ES-I3 (cell line): ENCODE measurements at regions not wholly inside any gene's neighbourhood (a gene's known extent, or its start where the extent isn't known, plus 50 kb on each side); places are given as distances from the start of the nearest gene placed in this dataset.
"Not testable (repeated sequence)": the region's sequence is repeated elsewhere in the genome, so short reads cannot be mapped to it uniquely, and the experiment has no call there.

Experiments used
- H3K36me3 ChIP-seq: 2 replicates; pipeline ENCODE4 v1.6.1; 2013; ENCODE audit warnings: mild to moderate bottlenecking, low read length, control low read depth, moderate library complexity; ENCODE audit not compliant: insufficient read depth
- H3K4me1 ChIP-seq: 2 replicates; pipeline ENCODE4 v1.6.1; 2013; ENCODE audit warnings: mild to moderate bottlenecking, control low read depth, low read length; ENCODE audit not compliant: insufficient read depth
- H3K9ac ChIP-seq: 2 replicates; pipeline ENCODE4 v1.6.1; 2013; ENCODE audit warnings: low read depth, mild to moderate bottlenecking, low read length, moderate library complexity
- H3K9me3 ChIP-seq: 2 replicates; pipeline ENCODE4 v1.6.1; 2013; ENCODE audit warnings: mild to moderate bottlenecking, low read length, moderate library complexity; ENCODE audit not compliant: control insufficient read depth, insufficient read depth

- H3K9me3 ChIP-seq, H3K4me1 ChIP-seq, H3K9ac ChIP-seq, H3K36me3 ChIP-seq: not testable (repeated sequence)
Measured at GRCh38 chr12:39699079-39699478, 79.5 kb upstream of the ABCD2 start.

DNA sequence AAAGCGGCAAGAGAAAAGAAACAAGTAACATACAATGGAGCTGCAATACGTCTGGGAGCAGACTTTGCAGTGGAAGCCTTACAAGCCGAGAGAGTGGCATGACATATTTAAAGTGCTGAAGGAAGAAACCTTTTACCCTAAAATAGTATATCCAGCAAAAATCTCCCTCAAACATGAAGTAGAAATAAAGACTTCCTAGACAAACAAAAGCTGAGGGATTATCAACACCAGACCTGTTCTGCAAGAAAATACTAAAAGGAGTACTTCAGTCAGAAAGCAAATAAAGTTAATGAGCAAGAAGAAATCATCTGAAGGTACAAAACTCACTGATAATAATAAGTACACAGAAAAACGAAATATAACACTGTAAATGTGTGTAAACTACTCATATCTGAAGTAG is 77.5 kb upstream of the ABCD2 start:
- Histone ChIP-seq H3K9ac (no peak overlapping the region), H3K36me3 (no peaks in the 10 kb centered on the region), H3K9me3 (no peaks in the 10 kb centered on the region), H3K4me1 (no peaks in the 10 kb centered on the region)

DNA sequence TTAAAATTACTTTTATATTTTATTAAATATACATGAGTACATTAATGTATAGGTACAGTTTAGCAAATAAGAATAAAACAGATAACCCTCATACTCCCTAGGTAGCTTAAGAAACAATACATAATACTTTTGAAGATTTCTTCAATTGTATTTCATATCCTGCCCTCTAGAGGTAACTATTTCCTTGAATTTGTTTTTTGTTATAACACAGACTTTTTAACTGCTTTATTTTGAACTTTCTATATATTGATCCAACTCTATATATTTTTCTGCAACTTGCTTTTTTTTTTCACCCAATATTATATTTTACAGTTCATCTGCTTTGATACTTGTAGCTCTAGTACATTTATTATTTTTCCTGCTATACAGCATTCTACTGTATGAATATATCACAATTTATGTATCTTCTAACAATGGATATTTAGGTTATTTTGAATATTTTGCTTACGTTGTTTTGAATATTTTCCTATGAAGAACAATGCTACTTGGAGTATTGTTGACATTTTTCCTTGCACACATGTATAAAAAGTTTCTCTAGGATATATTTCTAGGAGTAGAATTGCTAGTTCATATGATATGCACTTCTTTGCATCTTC is 72.8 kb upstream of the ABCD2 start:
- no peak overlapping the region for H3K9ac ChIP-seq
- no peaks in the 10 kb centered on the region for H3K4me1 ChIP-seq
- H3K9me3 ChIP-seq = no peaks in the 10 kb centered on the region
- no peaks in the 10 kb centered on the region for H3K36me3 ChIP-seq

GRCh38 chr12:39685854-39686657 is 66.5 kb upstream of the ABCD2 start:
- no peaks in the 10 kb centered on the region for H3K4me1 ChIP-seq
- H3K9ac ChIP-seq = no peak overlapping the region
- H3K36me3 ChIP-seq = no peaks in the 10 kb centered on the region
- H3K9me3 ChIP-seq = peaks cover 3% of the 10 kb centered on the region; the same call in 1 of the 2 replicates

- Histone ChIP-seq H3K36me3 (no peaks in the 10 kb centered on the region), H3K9me3 (peaks cover 3% of the 10 kb centered on the region; the same call in 1 of the 2 replicates), H3K9ac (no peak overlapping the region), H3K4me1 (no peaks in the 10 kb centered on the region)
Measured at GRCh38 chr12:39682689-39683477, 63.3 kb upstream of the ABCD2 start.

- Histone ChIP-seq H3K36me3 (no peaks in the 10 kb centered on the region), H3K9me3 (no peaks in the 10 kb centered on the region), H3K4me1 (no peaks in the 10 kb centered on the region), H3K9ac (no peak overlapping the region)
Measured at GRCh38 chr12:39675263-39675662, 55.7 kb upstream of the ABCD2 start.

DNA sequence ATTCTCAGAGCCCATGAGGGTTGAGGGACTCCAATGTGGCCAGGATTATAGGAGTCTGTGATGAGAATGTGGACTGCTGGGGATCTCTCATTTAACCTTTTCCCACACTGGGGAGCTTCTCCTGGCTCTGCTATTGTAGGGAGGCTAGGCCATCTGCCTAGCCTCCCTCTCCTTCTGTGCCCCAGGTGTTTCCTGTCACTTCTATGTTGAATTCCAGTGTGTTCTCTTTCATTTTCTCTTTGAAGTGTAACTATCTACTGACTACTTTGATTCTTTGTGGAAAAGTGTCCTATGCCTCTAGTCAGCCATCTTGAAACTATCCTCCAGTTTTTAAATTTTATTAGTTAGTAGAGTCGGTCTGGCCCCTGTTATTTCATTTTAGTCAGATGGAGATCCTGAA is 53.4 kb upstream of the ABCD2 start:
- Histone ChIP-seq H3K36me3 (no peaks in the 10 kb centered on the region), H3K9me3 (no peaks in the 10 kb centered on the region), H3K9ac (no peak overlapping the region), H3K4me1 (no peaks in the 10 kb centered on the region)

DNA sequence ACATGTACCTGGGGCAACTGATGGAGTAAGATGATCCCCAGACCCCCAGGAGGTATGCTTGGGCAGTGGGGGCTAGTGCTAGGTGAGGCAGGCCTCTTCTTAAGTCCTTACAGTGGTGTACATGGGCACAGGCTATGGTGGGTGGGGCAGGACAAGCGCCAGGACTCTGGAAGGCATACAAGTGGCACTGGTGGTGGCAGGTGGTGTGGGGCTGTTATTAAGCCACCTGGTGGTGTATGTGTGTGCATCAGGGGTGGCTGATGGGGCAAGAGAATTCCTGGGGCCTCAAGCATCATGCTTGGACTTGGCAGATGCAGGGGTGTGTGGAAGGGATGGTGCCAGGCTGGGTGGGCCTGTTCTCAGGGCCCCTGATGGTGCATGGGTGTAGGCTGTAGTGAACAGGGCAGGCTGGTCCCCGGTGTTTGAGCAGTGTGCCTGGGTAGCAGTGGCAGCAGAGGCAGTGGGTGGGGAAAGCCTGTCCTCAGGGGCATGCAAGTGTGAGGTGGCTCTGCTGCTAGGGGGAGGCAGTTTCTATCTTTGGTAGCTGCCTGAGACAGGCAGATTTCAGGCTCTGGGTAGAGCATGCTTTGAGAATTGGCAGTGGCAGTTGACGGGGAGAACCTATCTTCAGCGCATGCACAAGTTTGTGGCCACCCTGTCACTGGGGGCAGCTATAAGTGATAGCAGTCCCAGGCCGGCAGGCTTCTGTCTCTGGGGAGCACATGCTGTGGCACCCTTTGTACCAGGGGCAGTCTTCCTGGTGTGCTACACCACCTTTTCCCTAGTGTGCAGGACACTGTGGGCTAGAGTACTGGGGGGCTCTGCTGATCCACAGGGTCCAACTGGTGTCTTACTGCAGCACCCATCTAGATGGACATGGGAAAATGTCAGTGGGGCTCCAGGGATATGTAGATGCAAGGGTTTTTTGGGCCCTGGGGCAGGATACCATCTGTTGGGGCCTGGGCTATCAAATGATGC is 52.6 kb upstream of the ABCD2 start:
- Histone ChIP-seq H3K9ac (no peak overlapping the region), H3K9me3 (no peaks in the 10 kb centered on the region), H3K4me1 (no peaks in the 10 kb centered on the region), H3K36me3 (no peaks in the 10 kb centered on the region)

DNA sequence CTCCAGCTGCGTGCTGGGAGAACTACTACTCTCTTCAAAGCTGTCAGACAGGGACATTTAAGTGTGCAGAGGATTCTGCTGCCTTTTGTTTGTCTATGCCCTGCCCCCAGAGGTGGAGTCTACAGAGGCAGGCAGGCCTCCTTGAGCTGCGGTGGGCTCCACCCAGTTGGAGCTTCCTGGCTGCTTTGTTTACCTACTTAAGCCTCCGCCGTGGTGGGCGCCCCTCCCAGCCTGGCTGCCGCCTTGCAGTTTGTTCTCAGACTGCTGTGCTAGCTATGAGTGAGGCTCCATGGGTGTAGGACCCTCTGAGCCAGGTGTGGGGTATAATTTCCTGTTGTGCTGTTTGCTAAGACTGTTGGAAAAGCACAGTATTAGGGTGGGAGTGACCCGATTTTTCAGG is 49.9 kb upstream of the ABCD2 start:
- peak overlapping the region; percentile 18; the same call in 1 of the 2 replicates for H3K9ac ChIP-seq
- H3K36me3 ChIP-seq, H3K9me3 ChIP-seq, H3K4me1 ChIP-seq: not testable (repeated sequence)
